ENCODE measurements at regions not wholly inside any gene's neighbourhood (a gene's known extent, or its start where the extent isn't known, plus 50 kb on each side); places are given as distances from the start of the nearest gene placed in this dataset.

DNA sequence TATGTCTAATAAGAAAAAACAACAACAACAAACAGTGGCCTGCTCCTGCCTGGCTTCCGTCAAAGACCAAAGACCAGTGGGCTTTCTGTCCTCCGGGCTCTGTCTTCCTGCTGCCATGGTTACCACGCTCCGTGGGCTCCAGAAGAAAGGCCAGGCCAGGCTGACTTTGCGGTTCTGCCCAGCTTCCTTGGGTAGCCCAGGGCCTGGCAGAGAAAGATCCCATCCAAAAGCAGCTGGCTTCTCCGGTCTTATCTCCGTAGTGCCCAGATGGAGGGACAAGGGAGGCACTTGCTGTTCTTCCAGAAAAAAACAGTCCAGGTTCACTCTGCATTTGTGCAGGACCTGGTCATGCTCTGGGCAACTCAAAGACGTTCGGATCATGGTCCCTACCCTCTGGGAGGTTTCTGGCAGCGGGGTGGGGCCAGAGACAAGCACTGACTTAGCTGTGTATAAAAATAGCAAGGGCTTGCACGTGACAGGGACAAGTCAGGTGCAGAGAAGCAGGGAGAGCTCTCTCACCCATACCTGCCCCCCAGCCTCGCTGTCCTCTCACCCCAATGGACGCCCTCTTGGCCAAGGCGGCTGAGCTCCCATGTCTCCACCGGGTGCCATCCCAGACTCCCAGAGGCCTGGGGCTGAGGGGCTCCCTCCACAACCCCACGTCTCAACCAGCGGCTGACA is 212.2 kb downstream of the C9orf50 start:
- no peak for DNase-seq

DNA sequence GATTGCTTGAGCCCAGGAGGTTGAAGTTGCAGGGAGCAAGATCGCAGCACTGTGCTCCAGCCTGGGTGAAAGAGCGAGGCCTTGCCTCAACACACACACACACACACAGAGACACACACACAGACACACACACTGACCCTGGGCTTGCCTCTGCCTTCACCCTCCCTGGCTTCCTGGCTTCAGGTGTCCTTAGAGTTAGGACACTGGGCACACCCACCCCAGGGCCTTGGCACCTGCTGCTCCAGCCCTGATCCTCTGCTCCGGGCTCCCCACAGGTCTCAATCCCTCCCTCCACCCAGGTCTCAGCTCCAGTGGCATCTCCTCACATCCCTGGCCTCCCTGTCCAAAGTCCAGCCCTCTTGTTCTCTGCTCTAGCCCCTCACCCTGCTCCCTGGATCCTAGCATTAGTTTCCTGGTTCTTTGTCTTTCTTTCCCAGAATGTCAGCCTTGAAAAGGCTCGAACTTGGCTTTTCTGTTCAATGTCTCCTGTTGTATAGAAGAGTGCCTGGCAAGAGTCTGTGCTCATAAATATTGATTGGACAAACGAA is 212.9 kb downstream of the C9orf50 start:
- no peak for DNase-seq

DNA sequence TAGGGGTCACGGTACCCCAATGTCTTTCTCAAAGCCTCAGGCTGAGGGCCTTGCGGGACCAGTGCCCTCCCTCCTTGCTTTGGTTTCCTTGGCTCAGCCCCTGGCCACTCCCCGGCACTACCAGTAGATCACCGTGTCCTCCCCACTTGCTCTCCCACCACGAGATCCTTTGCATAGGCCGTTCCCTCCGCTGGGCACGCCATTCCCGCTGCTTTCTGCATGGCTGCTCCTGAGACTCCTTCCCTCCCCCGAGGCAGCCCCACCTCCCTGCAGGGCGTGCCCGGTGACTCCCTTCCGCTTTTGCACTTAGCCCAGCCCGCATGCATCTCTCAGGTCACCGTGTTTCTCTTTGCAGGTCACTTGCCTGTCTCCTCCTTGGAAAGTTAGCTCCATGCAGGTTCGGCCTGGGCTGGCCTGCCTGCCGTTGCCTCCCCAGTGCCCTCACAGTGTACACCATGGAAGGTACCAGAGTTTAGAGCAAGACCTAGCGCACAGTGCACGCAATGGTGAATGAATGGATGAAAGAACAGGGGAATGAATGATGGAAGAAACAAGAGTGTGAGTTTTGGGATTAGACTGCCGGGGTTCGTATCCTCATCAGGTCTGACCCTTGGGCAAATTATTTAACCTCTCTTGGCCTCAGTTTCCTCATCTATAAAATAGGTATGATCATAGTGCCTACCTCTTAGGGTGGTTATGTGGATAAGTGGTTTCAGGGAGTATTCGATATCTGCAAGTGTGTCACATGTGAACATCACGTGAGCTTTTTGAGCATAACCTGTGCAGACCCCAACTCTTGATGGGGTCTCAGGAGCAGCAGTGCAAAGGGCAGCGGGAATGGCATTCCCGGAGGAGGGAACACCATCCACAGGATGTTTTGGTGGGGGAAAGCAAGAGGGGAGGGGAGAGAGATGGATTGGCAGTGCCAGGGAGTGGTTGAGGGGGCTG is 214.3 kb downstream of the C9orf50 start:
- DNase-seq, result no peak

DNA sequence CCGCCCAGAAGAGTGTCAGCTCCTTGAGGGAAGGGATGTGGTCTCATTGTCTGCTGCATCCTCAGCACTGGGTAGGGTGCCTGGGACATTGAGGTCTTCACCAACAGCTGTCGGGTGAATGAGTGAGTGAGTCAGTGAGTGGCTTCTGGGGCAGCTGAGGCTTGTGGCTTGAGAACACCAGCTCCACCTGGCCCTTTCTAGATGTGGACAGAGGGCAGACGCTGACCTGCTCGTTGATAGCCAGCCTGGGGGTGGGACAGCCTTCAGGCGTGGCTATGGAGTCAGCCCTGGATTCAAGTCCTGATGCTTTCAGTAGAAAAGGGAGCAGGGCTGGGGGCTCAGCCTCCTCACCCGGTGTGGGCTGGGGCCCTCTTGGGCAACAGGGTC is 215.1 kb downstream of the C9orf50 start:
- DNase-seq, result no peak

DNA sequence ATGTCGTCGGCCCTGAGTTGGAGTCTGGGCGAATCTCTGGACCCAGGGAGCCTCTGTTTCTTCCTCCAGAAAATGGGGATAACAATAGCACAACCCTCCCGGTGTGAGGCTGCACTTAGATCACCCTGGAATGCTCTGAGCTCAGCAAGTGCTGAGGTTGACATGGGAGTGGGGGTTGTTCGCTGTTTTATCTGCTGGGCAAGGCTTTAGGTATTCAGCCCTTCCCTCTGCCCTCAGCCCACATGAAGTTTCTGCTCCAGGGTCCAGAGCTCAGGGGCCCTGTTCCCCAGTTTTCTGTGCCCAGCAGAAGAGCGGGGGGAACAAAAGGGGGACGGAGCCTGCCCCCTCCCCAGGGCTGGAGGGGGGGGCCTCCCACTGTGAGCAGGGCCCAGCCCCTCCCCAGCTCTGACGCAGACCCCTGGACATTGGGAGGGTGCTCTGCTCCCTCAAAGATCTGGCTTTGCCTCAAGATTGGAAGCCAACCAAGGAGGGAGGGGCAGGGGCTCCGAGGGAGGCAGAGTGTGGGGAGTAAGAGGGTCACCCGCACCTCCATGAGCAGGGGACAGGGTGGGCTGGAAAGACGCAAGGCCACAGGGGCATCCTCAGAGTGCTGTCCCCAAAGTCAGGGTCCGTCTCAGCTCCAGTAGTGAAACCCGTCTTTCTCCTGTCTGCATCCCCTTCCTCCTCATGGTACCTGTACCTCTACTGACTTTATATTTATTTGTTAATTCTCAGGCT is 215.6 kb downstream of the C9orf50 start:
- no peak for DNase-seq

DNA sequence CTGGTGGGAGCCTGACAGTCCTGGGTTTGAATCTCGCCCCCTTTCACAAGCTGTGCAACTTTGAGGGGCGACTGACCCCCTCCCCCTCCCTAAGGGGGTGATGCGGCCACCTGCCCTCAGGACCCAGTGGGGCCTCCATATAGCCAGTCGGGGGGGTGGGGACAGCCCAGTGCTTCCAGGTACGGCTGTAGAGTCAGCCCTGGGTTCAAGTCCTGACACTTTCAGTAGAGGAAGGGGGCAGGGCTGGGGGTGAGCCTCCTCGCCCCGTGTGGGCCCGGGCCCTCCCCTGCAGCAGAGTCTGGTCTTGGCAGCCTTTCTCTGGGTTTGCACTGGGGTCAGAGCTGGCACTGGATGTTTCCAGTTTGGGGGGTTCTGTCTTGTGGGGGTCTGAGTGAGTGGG is 216.3 kb downstream of the C9orf50 start:
- DNase-seq, result no peak

DNA sequence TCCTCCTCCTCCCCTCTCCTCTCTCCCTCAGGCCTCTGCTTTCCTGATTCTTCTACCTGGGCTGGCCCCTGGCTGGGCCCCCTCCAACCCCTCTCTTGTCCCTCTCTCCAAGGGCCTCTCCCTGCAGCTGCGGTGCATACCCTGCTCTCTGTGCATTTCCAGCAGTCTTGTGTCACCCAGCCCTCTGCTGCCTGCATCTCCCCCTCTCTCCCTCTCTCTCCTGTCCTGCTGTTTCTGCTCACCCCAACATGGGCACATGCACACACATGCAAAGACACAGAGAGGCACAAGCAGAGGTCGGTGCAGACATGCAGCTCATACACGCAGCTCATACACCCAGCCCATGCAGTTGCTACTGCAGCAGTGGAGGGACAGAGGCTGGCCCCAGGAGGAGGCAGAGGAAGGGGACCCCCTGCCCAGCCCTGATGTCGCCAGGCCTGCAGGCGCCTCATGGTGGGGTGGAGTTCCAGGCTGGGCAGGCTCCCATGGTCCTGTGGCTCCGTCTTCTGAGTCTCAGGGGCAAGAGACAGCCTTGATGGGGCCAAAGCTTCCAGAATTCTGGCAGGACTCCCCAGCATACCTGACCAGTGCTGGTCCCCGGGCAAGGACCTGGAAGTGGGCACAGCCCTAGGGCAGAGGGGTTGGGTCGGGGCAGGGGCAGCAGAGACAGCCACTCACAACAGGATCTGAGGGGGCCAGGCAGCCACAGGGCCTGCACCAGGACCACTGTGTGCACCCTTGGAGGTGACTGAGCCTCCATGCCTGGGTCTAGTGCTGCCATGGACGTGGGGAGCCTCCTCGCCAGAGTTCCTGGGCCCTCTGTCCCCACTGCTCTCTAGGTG is 216.9 kb downstream of the C9orf50 start:
- DNase-seq, result no peak

DNA sequence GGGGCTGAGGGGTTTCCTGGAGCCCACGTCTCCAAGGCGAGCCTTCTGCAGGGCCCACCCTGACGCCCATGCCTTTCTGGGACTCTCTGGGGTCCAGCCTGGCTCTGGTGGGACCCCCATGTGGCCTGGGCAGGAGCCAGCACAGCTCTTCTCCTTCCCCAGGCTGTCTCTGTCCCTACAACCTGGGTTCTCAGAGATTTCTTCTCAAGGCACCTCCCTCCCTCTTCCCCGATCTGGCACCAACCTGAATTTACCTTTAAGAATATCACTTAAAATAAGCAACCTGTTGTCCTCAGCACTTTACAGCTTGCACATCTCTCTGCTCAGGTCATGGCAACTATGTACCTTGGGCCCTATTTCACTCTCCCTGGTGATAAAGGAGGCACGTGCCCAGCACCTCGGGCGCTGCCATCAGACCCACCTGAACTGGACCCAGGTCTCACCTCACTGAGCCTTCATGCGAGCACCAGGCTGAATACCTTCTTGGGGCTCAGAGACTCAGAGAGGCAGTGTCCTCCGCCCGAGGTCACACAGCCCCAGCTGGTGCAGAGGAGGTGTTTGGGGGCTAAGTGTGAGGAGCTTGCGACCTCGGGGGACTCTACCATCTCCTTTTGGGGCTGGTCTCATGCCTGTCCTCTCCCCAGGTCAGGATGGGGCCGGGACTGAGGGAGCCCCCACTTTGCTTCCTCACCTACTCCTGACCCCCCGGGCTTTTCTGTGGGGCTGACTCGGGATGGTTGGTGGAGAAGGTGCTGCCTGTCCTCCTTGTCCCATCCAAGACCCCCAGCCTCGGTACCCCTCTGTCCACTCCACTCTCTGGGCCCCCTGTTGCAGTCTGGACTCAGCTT is 217.7 kb downstream of the C9orf50 start:
- DNase-seq, result no peak

DNA sequence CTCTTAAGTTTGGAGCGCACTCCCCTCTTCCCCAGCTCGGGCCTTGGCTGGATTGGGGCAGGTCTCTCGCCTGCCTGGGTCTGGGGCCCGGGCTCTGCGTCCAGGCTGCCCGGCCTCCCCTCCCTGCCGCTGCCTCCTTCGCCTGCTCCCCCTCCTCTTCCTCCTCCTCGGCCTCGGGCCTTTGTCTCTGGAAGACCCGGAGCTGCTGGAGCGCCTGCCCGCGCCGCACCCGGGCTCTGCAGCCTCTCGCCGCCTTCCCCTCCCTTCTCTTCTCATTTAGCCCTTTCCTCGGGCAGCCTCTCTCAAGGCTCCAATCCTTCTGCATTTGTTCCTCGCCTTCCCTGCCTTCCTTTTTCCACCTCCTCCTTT is 218.5 kb downstream of the C9orf50 start:
- DNase-seq, result no peak

DNA sequence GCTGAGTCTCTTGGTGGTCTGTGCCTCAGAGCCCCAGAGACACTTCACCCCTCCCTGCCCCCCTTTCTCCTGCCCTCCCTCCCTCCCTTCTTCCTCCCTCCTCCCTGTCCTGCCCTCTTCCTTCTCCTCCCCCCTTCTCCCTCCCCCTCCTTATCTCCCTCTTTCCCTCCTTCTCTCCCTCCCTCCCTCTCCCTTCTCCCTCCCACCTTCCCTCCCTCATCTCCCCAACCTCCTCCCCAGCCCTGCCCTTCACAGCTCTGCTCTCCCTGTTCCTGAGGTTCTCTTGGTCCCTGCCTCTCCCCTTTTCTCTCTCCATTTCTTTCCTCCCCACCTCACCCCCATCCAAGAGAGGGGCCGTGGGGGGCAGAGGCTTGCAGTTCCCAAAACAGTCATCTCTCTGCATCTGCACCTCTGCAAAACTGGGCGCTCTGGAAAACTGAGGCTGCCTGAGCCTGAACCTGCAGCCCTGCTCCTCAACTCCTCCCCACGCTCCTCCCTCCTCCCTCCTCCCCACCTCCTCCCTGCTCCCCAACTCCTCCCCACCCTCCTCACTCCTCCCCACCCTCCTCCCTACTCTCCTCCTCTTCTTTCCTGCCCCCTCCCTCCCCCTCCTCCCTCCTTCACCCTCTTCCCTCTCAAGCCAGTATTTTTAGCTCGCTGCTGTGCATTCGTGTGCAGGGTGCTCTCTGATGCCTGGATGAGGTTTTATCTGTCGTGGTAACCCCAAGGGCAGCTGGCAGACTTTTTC is 219.1 kb downstream of the C9orf50 start:
- DNase-seq, result no peak

DNA sequence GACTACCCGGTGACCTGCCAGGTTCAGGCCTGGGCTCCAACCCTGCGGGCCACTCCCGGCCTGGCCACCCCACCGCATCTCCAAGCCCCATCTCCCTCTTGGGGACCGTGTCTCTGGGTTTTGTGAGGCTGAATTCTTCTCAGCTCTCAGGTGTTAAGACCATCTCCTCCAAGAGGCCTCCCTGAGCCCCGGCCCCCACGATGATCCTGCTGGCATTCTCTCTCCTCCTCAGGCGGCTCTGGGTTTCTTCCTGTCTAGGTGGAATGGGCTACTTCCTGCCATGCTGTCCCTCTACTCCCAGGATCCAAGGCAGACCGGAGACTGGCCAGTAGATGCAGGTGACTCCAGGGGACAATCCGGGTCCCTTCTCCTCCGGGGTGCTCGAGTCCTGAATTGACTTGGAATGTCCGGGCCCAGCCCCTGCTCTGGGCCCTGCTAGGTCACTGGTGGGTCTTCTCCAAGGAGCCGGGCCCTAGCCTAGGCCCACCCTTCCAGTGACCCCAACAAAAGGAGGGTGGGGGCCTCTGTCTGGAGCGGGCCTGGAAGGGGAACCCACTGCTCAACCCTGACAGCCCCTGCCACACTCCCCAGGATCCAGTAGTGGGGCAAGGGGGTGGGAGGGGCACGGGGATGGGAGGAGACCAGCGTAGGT is 219.8 kb downstream of the C9orf50 start:
- no peak for DNase-seq

DNA sequence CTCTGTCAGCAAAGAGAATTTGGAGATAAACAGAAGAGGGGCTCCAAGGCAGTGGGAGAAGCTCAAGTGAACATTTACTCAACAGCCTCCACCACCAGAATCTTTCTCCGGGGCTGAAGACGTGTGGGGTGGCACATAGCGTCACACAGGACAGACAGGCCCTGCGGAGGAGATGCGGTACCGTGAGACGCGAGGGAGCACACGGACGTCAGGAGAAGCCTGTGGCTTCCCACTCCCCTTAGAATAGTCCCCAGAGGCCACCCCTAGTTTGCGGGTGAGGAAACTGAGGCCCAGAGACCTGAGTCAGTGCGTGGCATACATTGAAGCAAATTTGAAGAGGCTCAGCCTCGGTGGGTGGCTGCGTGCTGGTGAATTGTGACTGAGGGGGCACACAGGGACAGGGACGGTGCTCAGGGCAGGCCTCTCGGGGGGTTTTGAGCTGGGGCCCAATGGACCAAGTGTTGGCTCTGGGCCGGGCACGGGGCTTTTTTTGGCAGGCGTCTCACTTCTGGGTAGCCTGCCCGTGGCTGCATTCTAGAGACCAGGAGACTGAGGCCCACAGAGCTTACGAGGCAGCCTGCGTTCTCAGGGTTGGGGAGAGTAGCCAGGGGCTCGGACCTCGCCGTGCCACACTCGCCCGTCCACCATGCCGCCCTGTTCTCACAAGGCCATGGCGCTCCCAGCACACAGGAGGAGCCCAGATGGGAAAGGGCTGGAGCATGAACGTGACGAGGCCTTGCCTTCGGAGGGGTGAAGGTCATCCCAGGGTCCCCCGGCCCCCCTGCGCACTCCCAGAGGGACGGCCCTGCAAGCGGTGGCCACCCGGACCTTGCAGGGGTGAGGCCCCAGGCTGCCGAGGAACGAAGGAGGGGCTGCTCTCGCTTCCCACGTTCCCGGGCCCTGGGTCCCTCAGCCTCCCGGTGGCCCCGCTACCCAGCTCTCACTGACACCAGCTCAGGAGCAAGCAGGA is 220.6 kb downstream of the C9orf50 start:
- DNase-seq, result no peak

DNA sequence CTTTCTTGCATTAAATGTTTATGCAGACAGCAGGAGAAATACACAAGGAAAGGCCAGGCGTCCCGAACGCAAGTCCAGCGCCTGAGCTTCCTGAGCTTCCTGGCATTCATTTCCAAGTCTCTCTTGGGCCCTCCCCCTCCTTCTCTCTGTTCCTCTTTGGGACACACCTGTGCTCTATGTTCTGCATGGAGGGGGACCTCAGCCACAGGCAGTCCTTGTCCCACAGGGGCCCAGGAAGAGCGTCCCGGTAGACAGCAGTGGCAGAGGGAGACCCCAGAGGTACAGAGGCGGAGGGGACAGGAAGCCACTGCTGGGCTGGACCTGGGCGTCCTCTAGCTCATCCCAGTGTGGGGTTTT is 221.3 kb downstream of the C9orf50 start:
- no peak for DNase-seq

DNA sequence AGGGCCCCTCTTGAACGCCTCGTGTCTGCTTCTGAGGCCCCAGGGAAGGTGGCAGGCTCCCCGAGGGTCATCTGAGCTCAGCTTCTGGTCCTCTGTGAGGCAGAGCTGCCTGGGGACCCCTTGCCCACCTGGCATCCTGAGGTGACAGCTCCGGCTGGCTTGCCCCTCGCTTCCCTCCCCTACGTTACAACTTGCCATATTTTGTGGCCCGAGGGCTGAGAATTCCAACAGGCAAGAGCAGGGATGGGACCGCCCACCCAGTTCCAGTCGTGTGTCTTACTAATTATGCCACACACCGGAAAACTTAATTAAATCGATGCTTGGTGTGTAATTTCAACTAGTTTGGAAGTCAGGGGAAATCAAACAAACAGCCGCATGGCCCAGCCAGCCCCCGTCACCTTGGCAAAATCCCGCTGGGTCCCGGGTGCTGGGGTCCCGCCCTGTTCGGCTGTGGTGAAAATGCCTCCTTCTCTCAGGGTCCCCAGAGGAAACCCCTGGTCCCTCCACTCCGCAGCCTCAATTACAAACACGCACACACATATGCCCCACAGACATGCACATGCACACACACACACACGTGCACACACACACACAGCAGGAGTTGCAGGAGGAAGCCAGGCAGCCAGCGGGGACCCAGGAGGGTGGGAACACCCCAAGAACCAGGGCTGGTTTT is 221.0 kb upstream of the IER5L start:
- DNase-seq, result no peak

DNA sequence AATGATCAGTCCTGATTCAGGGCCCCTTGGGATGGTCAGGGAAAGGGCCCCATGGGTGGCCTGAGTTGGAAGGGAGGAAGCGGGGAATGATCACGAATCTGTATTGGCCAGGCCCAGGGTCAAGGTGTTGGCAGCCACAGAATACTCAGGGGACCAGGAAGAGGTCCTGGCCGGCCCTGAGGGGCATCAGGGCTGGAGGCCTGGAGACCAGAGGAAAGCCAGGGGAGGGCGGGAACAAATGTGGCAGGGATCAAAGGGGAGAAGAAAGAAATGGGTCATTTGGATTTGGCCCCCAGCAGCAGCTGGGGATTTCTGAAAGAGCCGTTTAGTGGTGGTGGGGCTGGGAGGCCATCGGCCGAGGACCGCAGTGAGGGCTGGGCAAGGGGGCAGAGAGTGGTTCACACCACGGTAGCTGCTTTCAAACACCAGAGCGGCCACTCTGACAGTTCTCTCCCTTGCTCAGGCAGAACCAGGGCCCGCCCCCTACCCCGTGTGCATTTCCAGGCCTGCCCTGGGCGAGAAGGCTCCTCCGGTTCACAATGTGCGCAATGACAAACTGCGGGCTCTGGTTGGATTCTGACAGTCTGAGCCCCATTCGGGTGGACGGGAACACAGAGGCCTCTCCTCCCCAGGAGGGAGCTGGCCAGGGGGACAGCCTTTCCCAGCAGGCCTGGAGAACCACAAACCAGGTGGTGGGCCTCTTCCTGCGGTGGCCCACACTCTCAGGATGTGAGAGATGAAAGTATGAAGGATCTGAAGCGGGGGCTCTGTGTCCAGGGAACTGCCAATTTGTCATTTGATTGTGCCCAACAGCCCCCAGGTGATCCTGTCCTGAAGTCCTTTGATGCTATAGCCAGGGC is 220.3 kb upstream of the IER5L start:
- DNase-seq, result no peak

DNA sequence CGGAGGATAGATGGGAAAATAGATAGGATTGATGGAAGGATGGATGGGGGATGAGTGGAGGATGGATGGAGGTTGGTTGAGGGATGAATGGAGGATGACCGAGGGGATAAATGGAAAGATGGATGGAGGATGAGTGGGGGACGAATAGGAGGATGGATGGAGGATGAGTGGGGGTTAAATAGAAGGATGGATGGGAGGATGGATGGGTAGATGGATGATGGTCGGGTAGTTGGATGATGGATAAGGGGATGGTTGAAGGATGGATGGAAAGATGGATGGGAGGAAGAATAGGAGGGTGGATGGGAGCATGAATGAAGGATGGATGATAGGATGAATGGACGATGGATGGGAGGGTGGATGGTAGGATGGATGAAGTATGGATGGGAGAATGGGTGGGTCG is 219.3 kb upstream of the IER5L start:
- DNase-seq, result no peak

DNA sequence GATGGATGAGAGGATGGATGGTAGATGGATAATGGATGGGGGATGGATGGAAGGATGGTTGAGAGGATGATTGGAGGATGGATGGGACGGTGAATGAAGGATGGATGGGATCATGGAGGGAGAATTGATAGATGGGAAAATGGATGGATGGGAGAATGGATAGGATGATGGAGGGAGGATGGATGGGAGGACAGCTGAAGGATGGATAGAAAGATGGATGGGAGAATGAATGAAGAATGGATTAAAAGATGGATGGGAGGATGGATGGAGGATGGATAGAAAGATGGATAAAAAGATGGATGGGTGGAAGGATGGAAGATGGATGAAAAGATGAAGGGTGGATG is 218.3 kb upstream of the IER5L start:
- no peak for DNase-seq

All from NCI-H2227 treated with DMSO at 0.1 percent for 48 hours (cell line).